GM23338 (cell line): ENCODE measurements at regions not wholly inside any gene's neighbourhood (a gene's known extent, or its start where the extent isn't known, plus 50 kb on each side); places are given as distances from the start of the nearest gene placed in this dataset.

ENCODE experiments used
- CREB1 ChIP-seq: fragments of 250-450 bp; sonication (Bioruptor Pico); IDR thresholded peaks from 2 replicates; pipeline ENCODE4 v1.5.0; 2020; ENCODE audit warnings: low read depth, mild to moderate bottlenecking, moderate library complexity
- CTCF ChIP-seq, 2 experiments: fragments of 200-600 bp in 1 of 2; sonication (generic) in 1 of 2; conservative IDR thresholded peaks; 2 replicates each; pipeline versions ENCODE4 v1.5.1 to v1.6.1; 2016 to 2017; ENCODE audit warnings: antibody characterized with exemption in 2 of 2, low read depth in 2 of 2, mild to moderate bottlenecking in 2 of 2, moderate library complexity in 1 of 2
- EZH2 ChIP-seq: fragments of 200-600 bp; sonication (generic); IDR thresholded peaks from one replicate; pipeline ENCODE4 v1.8.0; 2017; ENCODE audit warnings: antibody characterized with exemption, mild to moderate bottlenecking, low read depth; ENCODE audit not compliant: unreplicated experiment
- EZH2phosphoT487 ChIP-seq: fragments of 200-600 bp; sonication (generic); IDR thresholded peaks from one replicate; pipeline ENCODE4 v1.8.1; 2018; ENCODE audit warnings: antibody characterized with exemption; ENCODE audit not compliant: unreplicated experiment
- JUNB ChIP-seq: IDR thresholded peaks from one replicate; pipeline ENCODE4 v1.6.1; 2016; ENCODE audit warnings: antibody characterized with exemption; ENCODE audit not compliant: unreplicated experiment
- NANOG ChIP-seq: IDR thresholded peaks from 2 replicates; pipeline ENCODE4 v1.6.1; 2016; ENCODE audit warnings: antibody characterized with exemption, borderline replicate concordance
- POLR2AphosphoS5 ChIP-seq: IDR thresholded peaks from 2 replicates; pipeline ENCODE4 v1.6.1; 2016; ENCODE audit warnings: antibody characterized with exemption, low read depth
- REST ChIP-seq: IDR thresholded peaks from one replicate; pipeline ENCODE4 v1.6.1; 2018; ENCODE audit warnings: antibody characterized with exemption; ENCODE audit not compliant: unreplicated experiment
- STAT1 ChIP-seq: IDR thresholded peaks from one replicate; pipeline ENCODE4 v1.6.1; 2016; ENCODE audit warnings: antibody characterized with exemption; ENCODE audit not compliant: unreplicated experiment
- ZNF114 ChIP-seq: fragments of 250-450 bp; sonication (Bioruptor Pico); IDR thresholded peaks from 2 replicates; pipeline ENCODE4 v1.5.0; 2020; ENCODE audit warnings: mild to moderate bottlenecking, moderate library complexity
- ZNF331 ChIP-seq: fragments of 250-450 bp; sonication (Bioruptor Pico); IDR thresholded peaks from 2 replicates; pipeline ENCODE4 v1.5.0; 2020; ENCODE audit warnings: low read depth, mild to moderate bottlenecking, moderate library complexity
- TF ChIP-seq, protein P1 (sequence below): IDR thresholded peaks from 2 replicates; pipeline ENCODE4 v1.6.1; 2016; ENCODE audit warnings: antibody characterized with exemption

DNA sequence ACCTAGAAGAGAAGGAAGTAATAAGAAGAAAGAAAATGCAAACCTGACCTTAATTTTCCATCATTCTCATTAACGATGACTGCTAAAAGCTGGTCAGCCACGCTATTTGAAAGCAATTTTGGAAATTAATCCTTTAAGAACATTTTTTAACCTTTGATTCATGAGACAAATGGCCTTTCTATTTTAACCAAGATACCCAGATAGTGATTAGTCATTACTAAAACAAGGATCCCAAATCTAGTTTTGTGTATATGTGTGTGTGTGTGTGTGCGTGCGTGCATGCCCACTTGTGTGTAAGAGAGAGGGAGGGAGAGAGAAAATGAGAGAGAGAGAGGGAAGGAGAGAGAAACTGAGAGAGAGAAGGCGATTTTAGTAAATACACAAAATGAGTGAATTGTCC lies 329.5 kb downstream of the DEPDC1B start:
- TF ChIP-seq CTCF (conservative IDR thresholded peaks at IDR 0.05; ENCODE audit: low read depth in 2 of 2) (no peak), CREB1 (no peak), POLR2AphosphoS5 (no peak), STAT1 (no peak), EZH2 (no peak), REST (no peak), ZNF114 (CRISPR knock-in tag) (no peak), EZH2phosphoT487 (no peak), JUNB (no peak), NANOG (no peak), ZNF331 (CRISPR knock-in tag) (no peak)
- TF ChIP-seq, protein P1, sequence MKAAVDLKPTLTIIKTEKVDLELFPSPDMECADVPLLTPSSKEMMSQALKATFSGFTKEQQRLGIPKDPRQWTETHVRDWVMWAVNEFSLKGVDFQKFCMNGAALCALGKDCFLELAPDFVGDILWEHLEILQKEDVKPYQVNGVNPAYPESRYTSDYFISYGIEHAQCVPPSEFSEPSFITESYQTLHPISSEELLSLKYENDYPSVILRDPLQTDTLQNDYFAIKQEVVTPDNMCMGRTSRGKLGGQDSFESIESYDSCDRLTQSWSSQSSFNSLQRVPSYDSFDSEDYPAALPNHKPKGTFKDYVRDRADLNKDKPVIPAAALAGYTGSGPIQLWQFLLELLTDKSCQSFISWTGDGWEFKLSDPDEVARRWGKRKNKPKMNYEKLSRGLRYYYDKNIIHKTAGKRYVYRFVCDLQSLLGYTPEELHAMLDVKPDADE = no peak
